GM06990 (cell line): ENCODE measurements at regions not wholly inside any gene's neighbourhood (a gene's known extent, or its start where the extent isn't known, plus 50 kb on each side); places are given as distances from the start of the nearest gene placed in this dataset.

Source experiments
- DNase-seq: peaks from one replicate; pipeline ENCODE4 v3.0.0-alpha.2; 2011; ENCODE audit not compliant: insufficient read length; ENCODE audit errors: extremely low read depth
- H3K27me3 ChIP-seq: replicated peaks from 2 replicates; pipeline ENCODE4 v1.6.0; 2011; ENCODE audit warnings: low read length; ENCODE audit not compliant: control insufficient read depth, insufficient read depth
- H3K36me3 ChIP-seq: 2 replicates; pipeline ENCODE4 v1.5.1; 2011; ENCODE audit warnings: low read length; ENCODE audit not compliant: control insufficient read depth, insufficient read depth
- H3K4me3 ChIP-seq: replicated peaks from 2 replicates; pipeline ENCODE4 v1.5.1; 2011; ENCODE audit warnings: low read depth, mild to moderate bottlenecking, control low read depth, low read length
- CTCF ChIP-seq: IDR thresholded peaks from 2 replicates; pipeline ENCODE4 v1.5.1; 2011; ENCODE audit warnings: low read length, control low read depth, mild to moderate bottlenecking, inconsistent platforms; ENCODE audit not compliant: insufficient read depth, poor library complexity, severe bottlenecking

- H3K36me3 ChIP-seq: no peaks in the 10 kb centered on the region
- no peak for TF ChIP-seq CTCF
- no peak overlapping the region for H3K4me3 ChIP-seq
- no peak for DNase-seq
- no peaks in the 10 kb centered on the region for H3K27me3 ChIP-seq
Measured at GRCh38 chr18:56067214-56067894, 479.4 kb upstream of the TCF4 start.

- H3K36me3 ChIP-seq: no peaks in the 10 kb centered on the region
- DNase-seq: no peak
- H3K27me3 ChIP-seq: no peaks in the 10 kb centered on the region
- no peak for TF ChIP-seq CTCF
- H3K4me3 ChIP-seq: no peak overlapping the region
Measured at GRCh38 chr18:56066524-56067213, 478.7 kb upstream of the TCF4 start.

- Histone ChIP-seq H3K27me3 (no peaks in the 10 kb centered on the region), H3K36me3 (no peaks in the 10 kb centered on the region), H3K4me3 (no peak overlapping the region)
- TF ChIP-seq CTCF: no peak
- no peak for DNase-seq
Measured at GRCh38 chr18:56065086-56065485, 477.1 kb upstream of the TCF4 start.

GRCh38 chr18:56062931-56063330, 474.9 kb upstream of the TCF4 start:
- DNase-seq: no peak
- no peaks in the 10 kb centered on the region for H3K36me3 ChIP-seq
- no peak for TF ChIP-seq CTCF
- H3K4me3 ChIP-seq: no peak overlapping the region
- no peaks in the 10 kb centered on the region for H3K27me3 ChIP-seq

GRCh38 chr18:56060967-56061541, 473.1 kb upstream of the TCF4 start:
- H3K36me3 ChIP-seq: no peaks in the 10 kb centered on the region
- DNase-seq: no peak
- no peaks in the 10 kb centered on the region for H3K27me3 ChIP-seq
- no peak overlapping the region for H3K4me3 ChIP-seq
- TF ChIP-seq CTCF: no peak
